ENCODE measurements at regions not wholly inside any gene's neighbourhood (a gene's known extent, or its start where the extent isn't known, plus 50 kb on each side); places are given as distances from the start of the nearest gene placed in this dataset.

DNA sequence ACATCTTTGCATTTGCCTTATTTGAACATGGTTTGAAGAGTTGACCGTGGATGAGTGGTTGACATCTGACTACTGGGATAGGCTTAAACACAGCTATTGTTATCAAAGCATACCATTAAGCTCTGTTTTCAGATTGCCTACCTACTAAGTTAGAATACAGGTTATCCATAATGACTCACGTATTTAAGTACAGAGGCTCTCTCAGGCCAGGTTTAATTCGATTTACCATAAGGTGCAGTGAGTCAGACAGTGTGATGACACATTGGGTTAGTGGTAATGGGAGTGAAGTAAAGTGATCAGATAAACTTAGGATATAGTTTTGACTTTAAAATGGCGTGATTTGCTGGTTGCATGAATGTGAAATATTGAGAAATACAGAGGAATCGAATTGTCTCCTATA lies 732.0 kb upstream of the CTNND2 start (continued):
- TF ChIP-seq EZH2 (IDR thresholded peaks at IDR 0.05) (no peak), EZH2phosphoT487 (IDR thresholded peaks at IDR 0.05; ENCODE audit: borderline replicate concordance) (no peak), ZNF274 (IDR thresholded peaks at IDR 0.05; ENCODE audit: low read depth, low read length) (no peak)

DNA sequence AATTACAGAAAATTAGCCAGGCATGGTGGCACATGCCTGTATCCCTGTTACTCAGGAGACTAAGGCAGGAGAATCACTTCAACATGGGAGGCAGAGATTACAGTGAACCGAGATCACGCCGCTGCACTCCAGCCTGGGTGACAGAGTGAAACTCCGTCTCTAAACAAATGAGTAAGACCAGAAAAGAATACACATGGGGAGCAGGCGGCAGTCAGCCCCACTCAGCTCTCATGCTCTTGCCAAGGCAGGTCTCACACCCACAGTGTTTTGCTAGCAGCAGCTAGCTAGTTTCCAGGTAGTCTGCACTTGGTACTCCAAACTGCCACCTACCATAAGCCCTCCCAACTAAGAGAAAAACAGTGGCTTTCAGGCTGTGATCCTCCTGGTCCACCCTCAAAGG lies 722.3 kb upstream of the CTNND2 start:
- H2AFZ ChIP-seq (ENCODE audit: low read depth, low read length, poor library complexity, severe bottlenecking), result no peak overlapping the region
- H3K36me3 ChIP-seq (ENCODE audit: control insufficient read depth in 1 of 2, insufficient read depth in 2 of 2, low read length in 2 of 2), result no peaks in the 10 kb centered on the region; a peak in 1 of 4 replicates
- no TSS peak for BruUV-seq (replicated peaks)
- ATAC-seq, result no peak
- H3K9me3 ChIP-seq (ENCODE audit: control insufficient read depth in 1 of 2, insufficient read depth in 1 of 2, low read depth in 1 of 2, low read length in 2 of 2), result peaks cover 13 to 16% of the 10 kb centered on the region in 2 experiments; a peak in 3 of 4 replicates
- TF ChIP-seq CBX3 (IDR thresholded peaks at IDR 0.05; ENCODE audit: low read depth) (no peak), POLR2AphosphoS5 (IDR thresholded peaks at IDR 0.05; ENCODE audit: low read depth, low read length) (no peak), EZH2 (IDR thresholded peaks at IDR 0.05) (no peak), SRF (IDR thresholded peaks at IDR 0.05; ENCODE audit: low read depth) (no peak), TCF7L2 (IDR thresholded peaks at IDR 0.05; ENCODE audit: borderline replicate concordance, extremely low read depth, insufficient read depth, insufficient read length) (no peak), JUND (IDR thresholded peaks at IDR 0.05) (no peak), ELF1 (IDR thresholded peaks at IDR 0.05; ENCODE audit: borderline replicate concordance, low read depth) (no peak), EZH2phosphoT487 (IDR thresholded peaks at IDR 0.05; ENCODE audit: borderline replicate concordance) (no peak), RAD21 (IDR thresholded peaks at IDR 0.05; ENCODE audit: low read depth) (no peak), POLR2A (IDR thresholded peaks at IDR 0.05; ENCODE audit: borderline replicate concordance, extremely low read depth, insufficient read depth, insufficient read length) (no peak), ZNF274 (IDR thresholded peaks at IDR 0.05; ENCODE audit: low read depth, low read length) (no peak), SIN3A (IDR thresholded peaks at IDR 0.05; ENCODE audit: low read depth) (no peak)
- TF ChIP-seq, protein P1, sequence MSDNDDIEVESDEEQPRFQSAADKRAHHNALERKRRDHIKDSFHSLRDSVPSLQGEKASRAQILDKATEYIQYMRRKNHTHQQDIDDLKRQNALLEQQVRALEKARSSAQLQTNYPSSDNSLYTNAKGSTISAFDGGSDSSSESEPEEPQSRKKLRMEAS (IDR thresholded peaks at IDR 0.05), result no peak
- TF ChIP-seq, protein P2, sequence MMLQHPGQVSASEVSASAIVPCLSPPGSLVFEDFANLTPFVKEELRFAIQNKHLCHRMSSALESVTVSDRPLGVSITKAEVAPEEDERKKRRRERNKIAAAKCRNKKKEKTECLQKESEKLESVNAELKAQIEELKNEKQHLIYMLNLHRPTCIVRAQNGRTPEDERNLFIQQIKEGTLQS (IDR thresholded peaks at IDR 0.05), result no peak
- intact Hi-C loops (cut with micrococcal nuclease), result no loop called here
- H3K9me2 ChIP-seq (ENCODE audit: insufficient read depth), result no peaks in the 10 kb centered on the region
- H3K4me1 ChIP-seq (ENCODE audit: control insufficient read depth in 1 of 2, insufficient read depth in 2 of 2, low read length in 2 of 2), result no peaks in the 10 kb centered on the region
- H3K4me3 ChIP-seq (replicated peaks in 1 of 2; ENCODE audit: low read depth in 1 of 2, low read length in 2 of 2), result no peak overlapping the region
- H3K27me3 ChIP-seq (ENCODE audit: insufficient read depth, low read length), result no peaks in the 10 kb centered on the region
- no peak overlapping the region for H3K9ac ChIP-seq (ENCODE audit: low read length)
- H3K4me2 ChIP-seq (ENCODE audit: low read length), result no peak overlapping the region
- no peaks in the 10 kb centered on the region for H3K79me2 ChIP-seq (ENCODE audit: insufficient read depth, low read length)
- H3K27ac ChIP-seq (ENCODE audit: low read depth, low read length), result no peak overlapping the region
- H4K20me1 ChIP-seq (ENCODE audit: insufficient read depth), result no peaks in the 10 kb centered on the region
- CTCF ChIA-PET, result no interaction called here
- POLR2A ChIA-PET, result no interaction called here
- no peak for DNase-seq (ENCODE audit: low read depth, low spot score)
- RAD21 ChIA-PET (ENCODE audit: low non-redundant PET in 1 of 2, low total read pairs in 2 of 2, uncharacterized antibody in 2 of 2, unreplicated experiment in 2 of 2), result no interaction called here

Measured in HCT116 (cell line).